Gastrocnemius medialis (tissue), 4 donors: ENCODE measurements at regions not wholly inside any gene's neighbourhood (a gene's known extent, or its start where the extent isn't known, plus 50 kb on each side); places are given as distances from the start of the nearest gene placed in this dataset.

Source experiments
- POLR2A ChIP-seq, 2 donors: fragments of 450-650 bp; IDR thresholded peaks; one replicate each; pipeline ENCODE4 v1.6.1; 2017; ENCODE audit warnings: antibody characterized with exemption in 2 of 2, mild to moderate bottlenecking in 2 of 2, moderate library complexity in 2 of 2
- TF ChIP-seq, protein P1 (sequence below), 5 experiments: fragments of 450-650 bp in 3 of 5; fragments of 200-600 bp in 2 of 5; sonication (generic) in 2 of 5; IDR thresholded peaks in 4 of 5; conservative IDR thresholded peaks in 1 of 5; 1 replicate in 4 of 5; 2 replicates in 1 of 5; pipeline ENCODE4 v1.5.1; 2016 to 2019; ENCODE audit warnings: antibody characterized with exemption in 5 of 5, mild to moderate bottlenecking in 3 of 5, moderate library complexity in 3 of 5

DNA sequence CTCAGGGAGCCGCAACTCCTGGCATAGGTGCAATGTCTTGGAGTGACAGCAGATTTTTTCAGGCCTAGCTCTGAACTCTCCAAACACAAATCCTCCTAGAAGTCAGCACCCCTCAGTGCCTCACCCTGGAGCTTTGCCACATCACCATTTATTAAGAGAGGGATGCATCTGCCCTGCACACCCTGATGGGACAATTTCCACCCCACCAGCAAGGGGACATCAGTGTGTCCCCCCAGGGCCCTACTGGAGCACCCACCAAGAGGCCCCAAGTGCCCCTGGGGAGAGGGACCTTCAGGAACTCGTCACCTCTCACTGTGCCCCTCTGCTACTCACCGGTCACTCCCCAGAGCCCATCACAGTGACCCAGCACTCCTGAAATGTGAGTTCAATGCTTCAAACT is 144.7 kb downstream of the NDUFA10 start:
- TF ChIP-seq, protein P1, sequence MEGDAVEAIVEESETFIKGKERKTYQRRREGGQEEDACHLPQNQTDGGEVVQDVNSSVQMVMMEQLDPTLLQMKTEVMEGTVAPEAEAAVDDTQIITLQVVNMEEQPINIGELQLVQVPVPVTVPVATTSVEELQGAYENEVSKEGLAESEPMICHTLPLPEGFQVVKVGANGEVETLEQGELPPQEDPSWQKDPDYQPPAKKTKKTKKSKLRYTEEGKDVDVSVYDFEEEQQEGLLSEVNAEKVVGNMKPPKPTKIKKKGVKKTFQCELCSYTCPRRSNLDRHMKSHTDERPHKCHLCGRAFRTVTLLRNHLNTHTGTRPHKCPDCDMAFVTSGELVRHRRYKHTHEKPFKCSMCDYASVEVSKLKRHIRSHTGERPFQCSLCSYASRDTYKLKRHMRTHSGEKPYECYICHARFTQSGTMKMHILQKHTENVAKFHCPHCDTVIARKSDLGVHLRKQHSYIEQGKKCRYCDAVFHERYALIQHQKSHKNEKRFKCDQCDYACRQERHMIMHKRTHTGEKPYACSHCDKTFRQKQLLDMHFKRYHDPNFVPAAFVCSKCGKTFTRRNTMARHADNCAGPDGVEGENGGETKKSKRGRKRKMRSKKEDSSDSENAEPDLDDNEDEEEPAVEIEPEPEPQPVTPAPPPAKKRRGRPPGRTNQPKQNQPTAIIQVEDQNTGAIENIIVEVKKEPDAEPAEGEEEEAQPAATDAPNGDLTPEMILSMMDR (IDR thresholded peaks at IDR 0.05 in 4 of 5, conservative IDR thresholded peaks at IDR 0.05 in 1 of 5): no peak
- TF ChIP-seq POLR2A (IDR thresholded peaks at IDR 0.05): no peak
